Activated CD4-positive, CD25-positive, alpha-beta regulatory T cell (primary cell): ENCODE measurements at regions not wholly inside any gene's neighbourhood (a gene's known extent, or its start where the extent isn't known, plus 50 kb on each side); places are given as distances from the start of the nearest gene placed in this dataset.

Source experiments
- DNase-seq, 4 experiments: peaks; one replicate each; lab custom pipeline; 2025; lab: John Stamatoyannopoulos, UW

GRCh38 chr2:217717646-217718045 lies 285.1 kb downstream of the TNS1 start:
- no peak for DNase-seq

GRCh38 chr2:217715484-217715883 lies 287.3 kb downstream of the TNS1 start:
- no peak for DNase-seq

- DNase-seq = no peak
These were observed 288.5 kb downstream of the TNS1 start for GRCh38 chr2:217714287-217714751.

- DNase-seq = peak; percentile 23 to 58 (median 31)
These were observed 289.2 kb downstream of the TNS1 start for GRCh38 chr2:217713395-217714286.

- DNase-seq = no peak
These were observed 290.4 kb downstream of the TNS1 start for GRCh38 chr2:217712431-217712830.

- DNase-seq = no peak
These were observed 291.6 kb downstream of the TNS1 start for GRCh38 chr2:217711188-217711587.

- no peak for DNase-seq
These were observed 292.5 kb downstream of the TNS1 start for GRCh38 chr2:217710211-217710765.

GRCh38 chr2:217709478-217710210 lies 293.2 kb downstream of the TNS1 start:
- no peak for DNase-seq

- DNase-seq = no peak
These were observed 295.6 kb downstream of the TNS1 start for GRCh38 chr2:217707131-217707611.

- DNase-seq = no peak
These were observed 296.3 kb downstream of the TNS1 start for GRCh38 chr2:217706513-217706912.

- no peak for DNase-seq
These were observed 296.7 kb downstream of the TNS1 start for GRCh38 chr2:217706095-217706494.

GRCh38 chr2:217705461-217705860 lies 297.3 kb downstream of the TNS1 start:
- DNase-seq = no peak

GRCh38 chr2:217703999-217704398 lies 298.8 kb downstream of the TNS1 start:
- no peak for DNase-seq

- DNase-seq = no peak
These were observed 299.7 kb downstream of the TNS1 start for GRCh38 chr2:217703102-217703501.

GRCh38 chr2:217701622-217702021 lies 301.2 kb downstream of the TNS1 start:
- no peak for DNase-seq

- DNase-seq = no peak
These were observed 304.1 kb downstream of the TNS1 start for GRCh38 chr2:217698691-217699090.

GRCh38 chr2:217695033-217695520 lies 307.7 kb downstream of the TNS1 start:
- DNase-seq = no peak

- no peak for DNase-seq
These were observed 308.5 kb downstream of the TNS1 start for GRCh38 chr2:217694291-217694690.

- DNase-seq = no peak
These were observed 309.4 kb downstream of the TNS1 start for GRCh38 chr2:217693363-217693762.

GRCh38 chr2:217691920-217692666 lies 310.7 kb downstream of the TNS1 start:
- DNase-seq = no peak

- no peak for DNase-seq
These were observed 311.3 kb downstream of the TNS1 start for GRCh38 chr2:217691516-217691915.

GRCh38 chr2:217689053-217689452 lies 313.7 kb downstream of the TNS1 start:
- no peak for DNase-seq
